ENCODE measurements at regions not wholly inside any gene's neighbourhood (a gene's known extent, or its start where the extent isn't known, plus 50 kb on each side); places are given as distances from the start of the nearest gene placed in this dataset.

GRCh38 chr1:216854836-216855484 is 131.7 kb upstream of the ESRRG start:
- no peaks in the 10 kb centered on the region for H3K27me3 ChIP-seq
- H3K27ac ChIP-seq: no peak overlapping the region
- H3K36me3 ChIP-seq: no peaks in the 10 kb centered on the region
- no peaks in the 10 kb centered on the region for H3K9me3 ChIP-seq
- no peak overlapping the region for H3K4me3 ChIP-seq (ENCODE audit: low read depth in 1 of 2, low read length in 1 of 2)
- H3K4me1 ChIP-seq (ENCODE audit: control insufficient read depth in 1 of 2, insufficient read depth in 1 of 2, low read depth in 1 of 2, low read length in 1 of 2): no peaks in the 10 kb centered on the region
- TF ChIP-seq CTCF (IDR thresholded peaks at IDR 0.05): no peak

GRCh38 chr1:216851073-216851472 is 127.8 kb upstream of the ESRRG start:
- Histone ChIP-seq H3K4me1 (ENCODE audit: control insufficient read depth in 1 of 2, insufficient read depth in 1 of 2, low read depth in 1 of 2, low read length in 1 of 2) (no peaks in the 10 kb centered on the region), H3K36me3 (no peaks in the 10 kb centered on the region)

GRCh38 chr1:216849146-216849545 is 125.9 kb upstream of the ESRRG start:
- Histone ChIP-seq H3K4me1 (ENCODE audit: control insufficient read depth in 1 of 2, insufficient read depth in 1 of 2, low read depth in 1 of 2, low read length in 1 of 2) (no peaks in the 10 kb centered on the region), H3K4me3 (ENCODE audit: low read depth in 1 of 2, low read length in 1 of 2) (no peak overlapping the region), H3K36me3 (no peaks in the 10 kb centered on the region), H3K27me3 (no peaks in the 10 kb centered on the region), H3K9me3 (no peaks in the 10 kb centered on the region), H3K27ac (no peak overlapping the region)
- TF ChIP-seq CTCF (IDR thresholded peaks at IDR 0.05): no peak

More at GRCh38 chr1:216851073-216851472, 127.8 kb upstream of the ESRRG start:
- H3K27ac ChIP-seq: no peak overlapping the region
- no peaks in the 10 kb centered on the region for H3K27me3 ChIP-seq
- no peak overlapping the region for H3K4me3 ChIP-seq (ENCODE audit: low read depth in 1 of 2, low read length in 1 of 2)
- no peak for TF ChIP-seq CTCF (IDR thresholded peaks at IDR 0.05)
- H3K9me3 ChIP-seq: no peaks in the 10 kb centered on the region

- no peak overlapping the region for H3K27ac ChIP-seq
Observed at GRCh38 chr1:216847397-216848036, 124.3 kb upstream of the ESRRG start.

GRCh38 chr1:216846339-216846738 is 123.1 kb upstream of the ESRRG start:
- Histone ChIP-seq H3K27ac (no peak overlapping the region), H3K4me3 (ENCODE audit: low read depth in 1 of 2, low read length in 1 of 2) (no peak overlapping the region), H3K9me3 (no peaks in the 10 kb centered on the region), H3K27me3 (no peaks in the 10 kb centered on the region), H3K4me1 (ENCODE audit: control insufficient read depth in 1 of 2, insufficient read depth in 1 of 2, low read depth in 1 of 2, low read length in 1 of 2) (no peaks in the 10 kb centered on the region), H3K36me3 (no peaks in the 10 kb centered on the region)
- TF ChIP-seq CTCF (IDR thresholded peaks at IDR 0.05): no peak

More at GRCh38 chr1:216847397-216848036, 124.3 kb upstream of the ESRRG start:
- Histone ChIP-seq H3K4me1 (ENCODE audit: control insufficient read depth in 1 of 2, insufficient read depth in 1 of 2, low read depth in 1 of 2, low read length in 1 of 2) (no peaks in the 10 kb centered on the region), H3K9me3 (no peaks in the 10 kb centered on the region), H3K27me3 (no peaks in the 10 kb centered on the region), H3K4me3 (ENCODE audit: low read depth in 1 of 2, low read length in 1 of 2) (no peak overlapping the region), H3K36me3 (no peaks in the 10 kb centered on the region)
- TF ChIP-seq CTCF (IDR thresholded peaks at IDR 0.05): no peak
